Fibroblast of skin of right biceps (primary cell): ENCODE measurements at regions not wholly inside any gene's neighbourhood (a gene's known extent, or its start where the extent isn't known, plus 50 kb on each side); places are given as distances from the start of the nearest gene placed in this dataset.

Experiments used
- DNase-seq: peaks from one replicate; pipeline ENCODE4 v3.0.0-alpha.2; 2013

DNA sequence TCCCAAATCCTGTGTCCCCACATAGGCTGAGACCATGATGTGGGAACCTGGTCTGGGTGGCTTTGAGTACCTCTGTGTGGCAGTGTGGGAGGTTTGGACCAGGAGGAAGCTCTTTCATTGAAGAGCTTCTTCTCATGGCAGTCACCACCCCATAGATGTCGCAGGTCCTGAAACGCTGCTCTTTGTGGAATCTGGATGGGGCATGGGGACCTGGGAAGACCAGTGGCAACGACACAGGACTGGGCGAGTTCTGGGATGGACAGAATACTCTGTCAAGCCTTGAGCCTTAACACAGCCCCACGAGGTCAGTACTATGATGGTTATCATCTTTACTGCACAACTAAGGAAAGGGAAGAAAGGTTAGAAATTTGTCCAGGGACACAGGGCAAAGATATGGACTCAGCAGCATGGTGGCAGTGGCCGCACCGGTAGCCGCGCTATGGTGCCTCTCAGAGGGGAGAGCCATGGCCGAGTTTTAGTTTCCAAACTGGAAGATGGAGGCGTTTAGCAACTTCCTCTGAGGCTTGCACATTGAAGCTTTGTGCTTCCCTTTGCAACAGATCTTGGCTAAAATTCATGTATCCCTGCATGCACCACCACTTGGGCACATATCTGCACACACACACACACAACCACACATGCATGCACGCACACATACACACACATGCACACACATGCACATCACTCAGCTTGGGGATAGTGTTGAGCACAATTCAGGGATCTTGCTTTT lies 117.7 kb upstream of the C1orf174 start:
- DNase-seq = no peak

DNA sequence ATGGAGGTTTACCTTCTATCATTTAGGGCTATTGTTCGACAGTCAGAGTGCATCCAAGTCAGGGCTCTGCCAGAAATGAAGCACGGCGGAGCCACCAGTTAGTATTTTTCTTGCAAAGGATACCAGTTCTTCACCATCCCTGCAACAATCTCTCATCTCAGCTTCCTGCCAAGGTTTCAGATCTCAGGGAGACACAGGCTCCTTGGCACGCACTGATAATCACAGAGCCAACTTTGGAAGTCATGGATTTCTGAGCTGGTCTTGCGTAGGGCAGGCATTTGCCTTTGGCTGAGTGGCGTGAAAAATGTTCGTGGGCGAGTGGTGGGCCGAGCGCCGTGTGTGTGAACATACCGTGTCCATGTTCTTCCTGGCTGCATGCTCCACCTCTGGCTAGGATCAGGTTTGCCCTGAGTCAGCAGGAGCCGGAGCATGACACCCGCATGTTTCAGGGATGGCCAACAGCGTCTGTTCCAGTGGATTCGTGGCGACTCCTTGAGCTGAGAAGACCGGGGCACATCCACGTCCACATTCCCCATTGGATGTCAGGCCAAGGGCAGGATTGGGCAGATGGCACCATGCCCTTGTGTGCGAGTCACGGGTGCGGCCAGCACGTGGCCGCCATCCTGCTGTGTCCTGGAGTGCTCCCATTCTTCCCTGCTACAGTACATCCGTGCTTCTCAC lies 118.5 kb upstream of the C1orf174 start:
- no peak for DNase-seq

DNA sequence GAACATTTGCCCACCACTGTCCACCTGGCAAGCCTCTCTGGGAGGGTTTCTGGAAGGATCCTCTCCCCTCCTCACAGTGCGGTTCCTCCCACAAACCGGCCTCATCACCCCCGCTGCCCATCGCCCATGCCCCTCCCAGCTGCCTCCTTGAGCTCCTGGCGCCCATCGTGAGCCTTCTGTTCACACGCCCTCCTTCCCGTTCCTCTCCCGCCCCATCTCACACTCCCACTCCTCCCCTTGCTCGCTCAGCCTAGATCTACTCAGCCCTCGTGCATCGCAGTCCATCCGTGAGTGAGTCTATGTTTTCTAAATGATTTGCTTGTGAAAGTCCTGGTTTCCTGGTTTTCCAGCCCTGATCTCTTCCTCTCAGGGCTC lies 119.1 kb upstream of the C1orf174 start:
- no peak for DNase-seq

DNA sequence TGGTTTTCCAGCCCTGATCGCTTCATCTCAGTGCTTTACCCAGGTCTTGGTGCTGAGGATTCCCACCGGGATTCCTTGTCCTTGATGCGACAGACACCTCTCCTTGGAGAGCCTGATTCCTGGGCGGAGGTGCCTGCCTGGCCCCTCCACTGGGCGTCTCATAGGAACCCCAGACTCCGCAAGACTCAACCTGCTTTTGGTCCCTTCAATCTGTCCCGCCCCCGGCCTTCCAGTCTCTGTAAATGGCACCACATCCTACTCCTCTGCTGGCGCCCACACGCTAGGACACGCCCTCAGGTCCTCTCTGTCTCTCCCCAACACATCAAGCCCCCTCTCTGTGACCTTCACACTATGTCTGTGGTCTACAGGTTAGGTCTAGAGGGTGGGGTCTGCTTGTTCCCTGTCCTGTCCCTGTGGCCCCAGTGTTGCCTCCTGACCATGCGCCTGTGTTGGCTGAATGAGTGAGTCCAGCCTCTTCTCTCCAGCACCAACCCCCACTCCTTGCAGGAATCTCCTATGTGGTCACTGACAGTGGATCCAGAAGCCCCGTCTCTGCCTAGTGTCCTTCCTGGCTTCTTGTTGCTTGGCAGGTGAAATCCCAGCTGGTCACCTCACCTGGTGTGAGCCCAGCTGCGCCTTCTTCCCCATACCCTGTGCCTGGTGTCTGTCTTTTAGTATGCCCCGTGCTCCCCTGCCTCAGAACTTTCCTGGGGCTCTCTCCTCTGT lies 119.7 kb upstream of the C1orf174 start:
- DNase-seq = no peak

DNA sequence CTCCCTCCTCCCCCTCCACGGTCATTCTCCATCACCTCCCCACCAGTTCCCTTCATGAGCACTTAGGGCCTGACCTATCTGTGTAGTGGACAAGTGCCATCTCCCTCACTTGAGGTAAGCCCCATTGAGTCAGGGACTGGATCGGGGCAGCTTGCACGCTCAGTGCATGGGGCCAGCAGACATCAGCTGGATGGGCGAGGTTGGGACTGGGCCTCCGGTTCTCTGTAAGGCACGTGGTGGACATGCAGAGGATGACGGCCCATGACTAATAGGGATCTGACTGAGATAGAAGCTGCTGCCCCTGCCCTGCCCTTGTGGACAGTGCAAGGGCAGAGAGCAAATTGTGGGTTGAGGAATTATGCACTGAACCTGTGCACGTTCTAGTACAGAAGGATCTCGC lies 120.4 kb upstream of the C1orf174 start:
- no peak for DNase-seq

DNA sequence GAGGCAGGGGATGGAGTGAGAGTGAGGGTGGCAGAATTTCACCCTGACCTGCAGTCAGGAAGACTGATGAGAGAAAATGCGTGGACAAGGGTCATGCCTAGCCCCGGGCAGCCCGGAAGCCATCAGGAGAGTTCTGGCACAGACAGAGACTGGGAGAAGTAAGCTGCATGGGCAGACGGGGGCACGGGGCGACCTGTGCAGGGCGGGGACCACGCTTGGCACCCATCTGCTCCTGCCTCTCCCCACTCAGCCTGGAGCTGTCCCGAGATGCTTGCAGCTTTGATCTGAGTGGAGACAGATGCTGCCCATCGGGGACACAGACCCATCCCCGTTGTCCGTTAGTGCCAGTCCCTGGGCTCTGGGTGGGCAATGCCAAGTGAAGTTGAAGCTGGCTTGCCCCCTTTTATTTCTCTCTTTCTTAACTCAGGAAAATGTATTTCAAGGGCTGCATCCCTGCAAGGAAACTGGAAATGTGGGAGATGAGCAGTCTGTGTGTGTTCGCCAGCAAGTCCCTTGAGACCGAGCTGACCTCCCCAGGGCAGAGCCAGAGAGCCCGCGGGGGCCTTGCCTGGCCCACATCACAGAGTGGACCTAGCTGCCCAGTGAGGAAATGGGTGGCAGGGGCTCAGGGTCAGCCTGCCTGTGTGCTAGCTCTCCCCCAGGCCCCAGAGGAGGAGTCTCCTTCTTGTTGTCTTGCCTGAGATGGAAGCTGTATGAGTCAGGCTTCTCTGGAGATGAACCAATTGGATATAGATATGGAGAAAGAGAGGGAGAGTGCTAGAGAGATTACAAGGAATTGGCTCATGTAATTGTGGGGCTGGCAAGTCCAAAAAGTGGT lies 121.3 kb upstream of the C1orf174 start:
- DNase-seq = no peak

DNA sequence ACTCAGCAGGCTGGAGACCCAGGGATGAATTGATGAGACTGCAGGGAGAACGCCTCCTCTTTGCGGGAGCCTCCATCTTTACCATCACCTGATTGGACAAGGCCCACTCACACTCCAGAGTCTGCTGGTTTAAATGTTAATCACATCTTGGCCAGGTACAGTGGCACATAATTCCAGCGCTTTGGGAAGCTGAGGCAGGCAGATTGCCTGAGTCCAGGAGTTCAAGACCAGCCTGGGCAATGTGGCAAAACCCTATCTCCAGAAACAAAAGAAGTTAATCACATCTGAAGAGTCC lies 121.8 kb upstream of the C1orf174 start:
- DNase-seq = no peak

DNA sequence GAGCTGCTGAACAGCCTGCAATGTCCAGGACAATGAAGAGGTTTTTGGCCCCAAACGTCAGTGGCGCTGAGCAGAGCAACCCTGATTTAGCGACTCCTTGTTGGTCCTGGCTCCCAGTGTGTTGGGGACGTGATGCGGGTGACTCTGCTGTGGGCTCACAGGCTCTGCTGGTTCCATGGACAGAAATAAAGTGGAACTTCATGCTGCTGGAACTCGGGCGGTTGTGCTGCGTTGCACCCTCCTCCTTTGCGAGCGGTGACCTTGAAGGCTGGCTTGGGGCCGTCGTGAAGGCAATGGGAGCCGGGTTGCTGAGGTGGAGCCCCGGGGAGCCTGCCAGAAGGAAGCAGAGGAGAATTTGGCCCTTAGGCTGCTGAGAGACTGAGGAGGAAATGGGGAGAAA lies 122.6 kb upstream of the C1orf174 start:
- no peak for DNase-seq

DNA sequence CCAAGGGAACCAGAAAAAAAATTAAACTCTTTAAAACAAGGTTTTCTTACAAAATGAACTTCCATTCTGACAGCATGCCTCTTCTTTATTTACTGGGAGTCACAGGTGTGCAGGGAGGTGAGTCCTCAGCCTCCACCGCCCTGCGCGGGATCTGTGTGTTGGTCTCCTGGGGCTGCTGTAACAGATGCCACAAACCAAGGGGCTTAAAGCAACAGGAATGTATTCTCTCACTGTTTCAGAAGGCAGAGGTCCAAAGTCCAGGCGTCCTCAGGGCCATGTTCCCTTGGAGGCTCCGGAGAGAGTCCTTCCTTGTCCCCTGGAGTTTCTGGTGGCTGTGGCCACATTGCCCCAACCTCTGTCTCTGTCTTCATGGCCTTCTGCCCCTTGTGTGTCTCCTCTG lies 123.6 kb upstream of the C1orf174 start:
- no peak for DNase-seq

DNA sequence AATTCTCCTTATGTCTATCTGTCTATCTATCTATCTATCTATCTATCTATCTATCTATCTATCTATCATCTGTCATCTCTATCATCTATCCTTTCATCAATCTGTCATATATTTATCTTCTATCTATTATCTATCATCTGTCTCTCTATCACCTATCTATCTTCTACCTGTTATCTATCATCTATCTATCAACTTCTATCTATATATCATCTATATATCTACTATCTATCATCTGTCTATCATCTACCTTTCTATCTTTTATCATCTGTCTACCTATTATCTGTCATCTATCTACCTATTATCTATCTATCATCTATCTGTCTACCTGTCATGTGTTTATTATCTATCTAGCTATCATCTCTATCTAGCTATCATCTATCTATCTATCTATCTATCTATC lies 124.7 kb upstream of the C1orf174 start:
- no peak for DNase-seq

DNA sequence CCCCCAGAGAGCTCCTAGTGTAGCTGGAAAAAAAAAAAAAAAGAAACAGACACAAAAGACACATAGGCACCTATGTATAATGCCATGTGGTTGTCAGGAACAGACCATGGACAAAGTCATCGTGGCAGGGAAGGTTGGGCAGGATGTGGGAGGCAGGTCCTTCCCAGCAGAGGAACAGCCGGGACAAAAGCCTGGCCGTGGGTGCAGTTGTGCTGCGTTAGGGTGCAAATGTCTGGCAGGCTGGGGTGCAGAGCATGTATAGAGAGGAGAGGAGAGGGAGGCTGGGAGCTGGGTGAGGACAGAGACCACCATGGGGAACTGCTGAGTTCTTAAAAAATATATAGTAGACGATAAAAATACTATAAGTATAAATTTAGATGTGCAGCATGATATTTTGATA lies 125.7 kb upstream of the C1orf174 start:
- DNase-seq = no peak

DNA sequence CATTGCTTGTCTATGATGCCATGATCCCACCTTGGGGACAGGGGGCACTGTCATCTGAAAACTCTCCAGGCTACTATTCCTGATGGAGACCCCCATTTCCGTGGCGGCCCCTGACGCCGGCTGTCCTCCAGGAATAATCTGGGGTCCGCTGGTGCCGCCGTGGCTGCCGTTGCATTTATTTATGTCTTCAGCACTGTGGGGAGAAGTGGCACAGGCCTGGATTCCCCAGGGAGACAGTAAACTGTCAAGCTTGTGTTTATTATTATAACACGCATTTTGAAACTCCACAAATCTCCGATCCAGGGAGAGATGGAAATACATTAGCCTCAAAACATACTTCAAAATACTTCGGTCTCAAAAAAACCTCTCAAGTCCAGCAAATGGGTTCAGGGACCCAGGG lies 126.9 kb upstream of the C1orf174 start:
- no peak for DNase-seq

DNA sequence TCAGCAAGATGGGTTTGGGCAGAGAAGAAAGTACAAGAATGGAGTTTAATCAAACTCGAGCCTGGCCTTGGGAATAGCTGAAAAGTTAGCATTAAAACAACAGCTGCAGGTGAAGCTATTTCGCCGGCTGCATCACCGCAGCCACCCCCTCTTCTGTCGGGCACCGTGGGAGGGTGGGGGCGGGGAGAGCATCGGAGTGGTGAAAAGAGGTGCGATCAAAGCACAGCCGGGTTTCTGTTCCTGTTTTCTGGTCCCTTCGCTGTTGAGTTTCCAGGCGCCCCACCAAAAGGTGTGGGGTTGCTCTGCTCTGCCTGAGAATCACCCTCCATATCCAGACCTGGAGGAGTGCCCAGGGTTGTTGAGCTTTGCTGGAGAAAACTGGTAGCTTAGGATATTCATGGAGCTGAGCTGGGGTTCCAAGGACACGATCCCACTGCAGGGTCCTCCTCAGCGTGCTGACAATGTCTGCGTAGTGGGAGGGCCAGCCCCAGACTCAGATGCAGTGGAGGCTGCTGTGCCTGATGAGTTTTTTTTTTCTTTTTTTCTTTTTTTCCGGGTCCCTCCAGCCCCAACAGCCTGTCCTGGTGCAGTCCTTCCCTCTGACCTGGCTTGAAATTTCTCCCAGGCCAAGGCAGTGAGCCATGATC lies 127.5 kb upstream of the C1orf174 start:
- DNase-seq = no peak

DNA sequence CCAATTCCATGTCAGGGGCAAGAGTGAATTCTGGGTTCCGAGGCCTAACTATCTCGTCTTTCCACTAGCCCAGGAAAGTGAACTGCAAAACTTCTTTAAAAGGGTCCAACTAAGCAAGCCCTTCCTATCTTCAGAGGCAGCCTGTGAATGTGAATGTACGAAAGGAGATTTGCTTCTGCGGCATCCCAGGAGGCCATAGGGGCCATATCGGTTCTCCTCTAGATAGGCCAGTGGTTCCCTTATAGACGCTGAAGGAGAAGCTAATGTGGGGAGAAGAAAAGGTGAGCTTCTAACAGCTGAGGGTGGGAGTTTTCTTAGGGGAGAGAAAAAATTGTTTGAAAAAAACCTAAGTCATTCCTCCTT lies 128.0 kb upstream of the C1orf174 start:
- DNase-seq = no peak

DNA sequence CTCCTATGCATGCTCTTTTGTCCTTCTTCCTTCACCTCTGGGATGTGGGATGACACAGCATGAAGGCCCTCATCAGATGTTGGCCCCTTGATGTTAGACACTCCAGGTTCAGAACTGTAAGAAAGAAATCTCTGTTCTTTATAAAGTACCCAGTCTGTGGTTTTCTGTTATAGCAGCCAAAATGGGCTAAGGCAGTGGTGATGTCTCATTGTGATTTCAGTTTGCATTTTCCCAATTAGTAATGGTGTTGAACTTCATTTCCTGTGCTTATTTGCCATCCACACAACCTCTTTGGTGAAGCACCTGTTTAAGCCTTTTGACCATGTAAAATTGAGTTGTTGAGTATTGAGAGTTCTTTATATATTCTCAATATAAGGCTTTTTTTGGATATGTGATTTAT lies 129.3 kb upstream of the C1orf174 start:
- DNase-seq = no peak

DNA sequence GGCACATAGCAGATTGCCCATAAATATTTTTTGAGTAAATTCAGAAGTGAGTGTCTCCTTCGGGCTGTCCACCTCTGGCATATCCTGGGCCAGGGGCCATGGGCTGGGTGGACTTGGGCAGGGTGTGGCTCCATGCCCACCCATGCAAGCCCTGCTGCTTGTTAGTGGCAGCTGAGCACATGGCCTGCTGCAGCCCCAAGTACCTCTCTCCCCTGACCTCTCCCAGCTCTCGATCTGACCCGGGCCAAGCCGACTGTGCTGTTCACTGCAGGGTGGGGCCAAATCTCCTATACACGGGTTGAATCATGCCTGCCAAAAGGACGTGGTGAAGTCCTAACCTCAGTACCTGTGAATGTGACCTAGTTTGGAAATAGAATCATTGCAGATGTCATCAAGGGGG lies 132.5 kb upstream of the C1orf174 start:
- DNase-seq = no peak

DNA sequence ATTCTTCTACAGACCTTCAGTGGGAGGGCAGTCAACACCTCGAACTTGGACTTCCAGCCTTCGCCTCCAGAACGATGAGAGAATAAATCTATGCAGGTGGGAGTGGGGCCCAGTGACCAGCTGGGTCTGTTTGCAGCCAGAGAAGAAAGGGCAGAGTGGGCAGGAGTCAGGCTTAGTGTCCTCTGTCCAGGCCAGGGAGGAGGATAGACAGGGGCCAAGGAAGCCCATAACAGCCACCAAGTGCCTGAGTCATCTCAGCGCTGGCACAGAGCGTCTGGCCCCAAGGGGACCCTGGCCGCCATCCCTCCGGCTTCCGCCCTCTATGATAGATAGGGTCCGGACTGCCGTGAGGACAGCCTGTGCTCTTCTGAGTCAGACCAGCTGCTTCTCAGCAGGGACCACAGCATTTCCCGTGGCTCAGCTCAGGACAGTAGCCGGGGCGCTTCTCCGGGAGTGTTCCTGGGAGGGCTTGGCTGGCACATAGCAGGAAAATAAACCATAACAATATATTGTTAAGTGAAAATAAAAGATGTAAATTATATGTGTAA lies 133.1 kb upstream of the C1orf174 start:
- DNase-seq = no peak

DNA sequence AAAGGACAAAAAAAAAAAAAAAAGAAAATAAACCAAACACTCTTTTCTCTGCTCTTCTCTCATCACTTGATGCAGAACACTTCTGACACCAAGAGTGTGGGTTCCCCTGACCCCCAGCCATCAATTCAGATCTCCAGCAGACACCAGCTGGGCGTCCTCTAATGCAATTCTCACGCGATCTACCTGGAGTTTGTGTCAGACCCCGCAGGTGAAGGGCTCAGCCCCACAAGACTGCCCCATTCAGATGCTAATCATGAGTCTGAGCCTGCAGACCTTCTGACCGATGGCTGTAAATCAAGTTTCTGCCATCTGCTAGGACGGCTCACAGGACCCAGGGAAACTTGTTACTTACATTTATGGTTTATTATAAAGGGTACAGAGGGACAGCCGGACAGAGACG lies 133.6 kb upstream of the C1orf174 start:
- no peak for DNase-seq

DNA sequence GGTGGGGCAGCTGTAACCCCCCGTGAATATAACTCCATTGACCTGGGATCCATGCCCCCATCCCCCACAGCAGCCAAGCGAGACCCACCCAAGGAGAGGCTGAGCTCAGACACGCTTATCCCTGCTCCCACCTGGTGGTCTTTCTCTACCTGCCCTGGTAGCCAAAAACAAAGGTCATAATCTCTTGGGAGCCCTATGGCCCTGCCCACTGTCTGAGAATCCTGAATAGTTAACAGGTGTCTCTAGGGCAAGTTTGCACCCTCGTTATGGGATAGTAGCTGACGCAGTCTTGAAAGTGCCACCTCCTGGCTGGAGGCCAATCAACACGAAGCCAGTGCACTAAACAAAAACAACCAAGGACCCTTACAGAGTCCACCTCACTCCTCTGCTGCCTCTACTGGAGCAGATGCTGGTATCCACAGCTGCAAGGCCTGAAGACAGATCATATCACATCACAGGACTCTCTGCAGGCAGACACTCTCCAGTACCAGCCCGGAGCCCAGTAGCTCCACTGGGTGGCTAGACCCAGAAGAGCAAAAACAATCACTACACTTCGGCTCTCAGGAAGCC lies 134.3 kb upstream of the C1orf174 start:
- no peak for DNase-seq

DNA sequence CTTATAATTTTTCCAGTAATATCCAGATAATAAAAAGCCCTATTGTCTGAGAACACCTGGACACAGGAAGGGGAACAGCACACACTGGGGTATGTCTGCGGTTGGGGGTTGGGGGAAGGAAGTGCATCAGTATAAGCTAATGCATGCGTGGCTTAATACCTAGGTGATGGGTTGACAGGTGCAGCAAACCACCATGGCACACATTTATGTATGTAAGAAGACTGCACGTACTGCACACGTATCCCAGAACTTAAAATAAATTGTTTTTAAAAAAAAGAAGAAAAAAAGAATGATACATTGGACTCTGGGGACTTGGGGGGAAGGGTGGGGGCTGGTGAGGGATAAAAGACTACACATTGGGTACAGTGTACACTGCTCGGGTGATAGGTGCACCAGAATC lies 144.9 kb upstream of the C1orf174 start:
- no peak for DNase-seq

DNA sequence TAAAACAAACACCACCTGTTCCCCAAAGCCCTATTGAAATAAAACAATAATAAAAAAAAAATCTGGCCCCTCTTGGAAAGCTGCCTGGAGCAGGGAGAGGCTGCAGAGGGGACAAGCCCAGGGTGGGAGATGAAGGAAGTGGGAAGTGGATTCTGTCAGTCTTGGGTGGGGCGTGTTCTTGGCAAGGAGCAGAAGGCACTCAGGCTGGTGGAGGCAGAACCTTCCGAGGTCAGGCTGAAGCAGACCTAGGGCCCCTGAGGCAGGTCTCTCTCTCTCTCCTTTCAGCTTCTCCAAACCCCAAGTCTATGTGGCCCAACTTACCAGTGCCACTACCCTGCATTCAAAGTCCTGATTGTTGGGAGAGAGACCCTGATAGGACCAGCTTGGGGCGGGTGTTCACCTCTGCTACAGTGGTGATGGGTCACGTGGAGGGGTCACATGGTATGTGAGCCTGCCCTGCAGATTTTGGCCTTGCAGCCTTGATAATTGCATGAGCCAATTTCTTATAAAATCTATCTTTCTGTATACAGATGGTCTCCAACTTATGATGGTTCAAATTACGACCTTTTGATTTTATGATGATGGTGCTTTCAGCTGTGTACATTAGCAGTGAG lies 145.4 kb upstream of the C1orf174 start:
- no peak for DNase-seq

DNA sequence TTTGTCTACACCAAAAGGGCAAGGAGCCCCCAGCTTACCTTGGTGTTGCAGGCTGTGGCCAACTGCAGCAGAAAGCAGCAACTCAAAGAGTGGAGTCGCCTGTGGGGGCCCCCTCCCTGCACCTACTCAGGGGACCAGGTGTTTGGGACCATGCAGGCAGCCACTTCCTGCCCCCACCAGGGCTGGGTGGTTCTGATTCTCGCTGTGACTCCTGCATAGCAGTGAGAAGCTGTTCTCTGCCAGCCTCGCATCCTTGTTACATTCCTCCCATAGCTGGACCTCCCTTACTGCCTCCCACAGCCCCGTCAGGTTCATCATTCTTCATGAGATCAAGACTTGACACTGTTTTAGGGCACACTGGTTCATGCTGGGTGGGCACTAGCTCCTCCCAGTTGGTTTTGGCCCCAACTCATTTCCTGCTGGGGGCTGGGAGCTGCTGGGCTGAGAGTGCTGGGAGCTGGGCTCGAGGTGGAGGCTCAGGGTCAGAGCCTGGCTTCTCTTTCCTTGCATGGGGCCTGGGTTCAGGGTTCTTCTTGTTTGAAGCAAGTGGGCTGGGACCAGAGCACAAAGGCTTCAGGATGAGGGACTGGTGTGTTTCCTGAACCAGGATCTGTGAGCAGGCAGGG lies 146.9 kb upstream of the C1orf174 start:
- no peak for DNase-seq
